Mucosa of rectum (tissue), 2 donors: ENCODE measurements at regions not wholly inside any gene's neighbourhood (a gene's known extent, or its start where the extent isn't known, plus 50 kb on each side); places are given as distances from the start of the nearest gene placed in this dataset.
"Not testable (repeated sequence)": the region's sequence is repeated elsewhere in the genome, so short reads cannot be mapped to it uniquely, and the experiment has no call there.

ENCODE experiments used
- H3K27ac ChIP-seq, 2 donors: one replicate each; pipeline ENCODE4 v1.7.0; 2013; ENCODE audit warnings: inconsistent platforms in 2 of 2, low read depth in 2 of 2, low read length in 2 of 2
- H3K27me3 ChIP-seq, 2 donors: one replicate each; pipeline ENCODE4 v1.7.0; 2013; ENCODE audit warnings: low read length in 2 of 2; ENCODE audit not compliant: control insufficient read depth in 2 of 2, insufficient read depth in 2 of 2
- H3K36me3 ChIP-seq, 2 donors: one replicate each; pipeline ENCODE4 v1.7.0; 2013; ENCODE audit warnings: low read length in 2 of 2; ENCODE audit not compliant: control insufficient read depth in 2 of 2, insufficient read depth in 2 of 2
- H3K4me1 ChIP-seq, 2 donors: one replicate each; pipeline ENCODE4 v1.7.0; 2013; ENCODE audit warnings: low read length in 2 of 2, mild to moderate bottlenecking in 1 of 2; ENCODE audit not compliant: control insufficient read depth in 2 of 2, insufficient read depth in 2 of 2
- H3K4me3 ChIP-seq, 2 donors: one replicate each; pipeline ENCODE4 v1.7.0; 2013; ENCODE audit warnings: low read length in 2 of 2
- H3K9ac ChIP-seq, 2 donors: one replicate each; pipeline ENCODE4 v1.7.0; 2013; ENCODE audit warnings: low read length in 2 of 2, low read depth in 1 of 2, mild to moderate bottlenecking in 1 of 2
- H3K9me3 ChIP-seq, 2 donors: one replicate each; pipeline ENCODE4 v1.7.0; 2013; ENCODE audit warnings: low read length in 2 of 2; ENCODE audit not compliant: control insufficient read depth in 2 of 2
- donor health status: healthy.
- donor health status: Normal muscosa, but diverticular disease.

DNA sequence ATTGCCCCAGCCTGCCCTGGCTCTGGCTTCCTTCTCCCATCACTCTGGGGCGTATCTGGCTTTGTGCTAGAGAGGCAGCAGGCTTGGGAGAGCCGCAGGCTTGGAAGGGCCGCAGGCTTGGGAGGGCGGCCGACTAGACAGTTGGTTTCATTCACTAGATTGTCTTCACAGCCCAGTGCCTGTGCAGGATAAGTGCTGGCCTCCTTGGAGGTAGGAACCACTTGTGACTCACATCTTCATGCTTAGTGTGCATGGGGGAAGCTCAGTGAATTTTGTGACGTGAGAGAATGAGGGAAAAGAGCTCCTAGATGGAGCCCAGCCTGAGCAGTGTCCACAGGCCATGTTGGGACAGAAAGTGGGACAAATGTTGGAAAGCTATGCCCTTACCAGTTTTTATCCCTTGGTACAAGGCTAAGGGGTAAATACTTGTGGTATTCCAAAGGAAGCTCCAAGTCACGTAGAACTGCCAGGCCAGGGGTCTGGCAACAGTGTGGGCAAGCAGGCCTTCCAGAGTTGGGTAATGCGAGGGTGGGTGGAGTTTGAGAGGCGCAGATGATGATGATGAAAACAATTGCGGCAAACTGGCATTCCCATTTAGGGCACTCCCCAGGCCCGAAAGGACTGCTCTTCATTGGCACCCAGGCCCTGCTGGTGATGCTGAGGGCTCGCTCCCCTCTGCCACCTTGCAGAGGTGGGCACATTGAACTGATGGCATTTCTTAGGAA, 100.1 kb downstream of the DDX1 start:
- H3K36me3 ChIP-seq = no peaks in the 10 kb centered on the region

GRCh38 chr2:15692551-15693377, 101.1 kb downstream of the DDX1 start:
- Histone ChIP-seq H3K9me3 (no peaks in the 10 kb centered on the region), H3K4me3 (no peak overlapping the region), H3K27me3 (no peaks in the 10 kb centered on the region), H3K36me3 (no peaks in the 10 kb centered on the region), H3K27ac (no peak overlapping the region), H3K9ac (no peak overlapping the region), H3K4me1 (no peaks in the 10 kb centered on the region)

More for the DNA sequence above, 100.1 kb downstream of the DDX1 start:
- no peak overlapping the region for H3K9ac ChIP-seq
- H3K9me3 ChIP-seq = no peaks in the 10 kb centered on the region
- no peaks in the 10 kb centered on the region for H3K27me3 ChIP-seq
- H3K4me1 ChIP-seq = no peaks in the 10 kb centered on the region
- no peak overlapping the region for H3K27ac ChIP-seq
- H3K4me3 ChIP-seq = no peak overlapping the region

GRCh38 chr2:15693382-15693781, 101.7 kb downstream of the DDX1 start:
- no peaks in the 10 kb centered on the region for H3K27me3 ChIP-seq
- no peaks in the 10 kb centered on the region for H3K36me3 ChIP-seq
- H3K4me3 ChIP-seq = no peak overlapping the region
- no peak overlapping the region for H3K9ac ChIP-seq
- no peaks in the 10 kb centered on the region for H3K4me1 ChIP-seq
- H3K9me3 ChIP-seq = no peaks in the 10 kb centered on the region
- H3K27ac ChIP-seq = no peak overlapping the region

DNA sequence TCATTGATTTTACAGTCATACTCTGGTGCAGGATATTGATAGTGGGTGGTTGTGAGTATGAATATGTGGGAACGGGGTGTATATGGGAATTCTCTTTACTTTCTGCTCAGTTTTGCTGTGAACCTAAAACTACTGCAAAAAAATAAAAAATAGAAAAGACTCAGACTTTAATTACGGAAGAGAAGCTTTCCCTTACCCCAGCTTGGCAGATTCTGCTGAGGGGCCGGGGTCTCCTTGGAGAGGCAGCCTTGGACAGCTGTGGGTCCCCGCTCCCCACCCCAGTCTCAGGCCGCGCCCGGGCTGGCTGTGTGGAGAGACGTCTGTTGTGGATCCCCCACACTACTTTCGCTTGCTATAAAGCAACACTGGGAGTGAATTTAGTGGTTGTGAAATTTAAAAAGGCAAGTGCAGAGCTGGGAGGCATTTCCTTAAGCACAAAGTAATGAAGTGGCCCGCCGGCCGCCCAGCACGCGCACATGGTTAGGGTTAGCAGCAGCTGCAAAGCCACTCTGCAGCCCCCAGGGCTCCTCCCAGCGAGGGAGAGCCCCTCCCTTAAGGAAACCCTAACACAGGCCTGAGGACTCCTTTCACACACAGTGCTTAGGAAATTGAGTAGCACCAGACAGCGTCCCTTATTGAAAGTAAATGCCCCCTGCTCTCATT, 102.4 kb downstream of the DDX1 start:
- Histone ChIP-seq H3K9ac (no peak overlapping the region), H3K36me3 (no peaks in the 10 kb centered on the region), H3K27me3 (no peaks in the 10 kb centered on the region), H3K9me3 (no peaks in the 10 kb centered on the region), H3K4me3 (no peak overlapping the region), H3K27ac (no peak overlapping the region), H3K4me1 (no peaks in the 10 kb centered on the region)

DNA sequence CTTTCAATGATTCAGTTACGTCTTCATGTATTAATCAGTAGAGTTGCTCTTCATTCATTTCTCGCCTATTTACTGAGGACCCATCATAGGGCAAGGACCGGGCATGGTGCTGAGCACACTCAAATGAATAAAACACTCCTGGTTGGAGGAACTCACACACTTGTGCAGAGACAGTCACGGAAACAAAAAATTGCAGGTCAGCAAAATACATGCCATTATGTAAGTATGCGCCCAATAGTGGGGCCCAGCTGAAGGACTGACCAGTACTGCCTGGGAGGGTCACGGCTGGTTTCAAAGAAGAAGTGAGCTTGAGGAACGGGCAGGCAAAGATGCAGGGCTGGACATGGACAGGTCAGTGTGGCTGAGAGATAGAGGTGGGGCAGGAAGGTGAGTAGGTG, 102.9 kb downstream of the DDX1 start:
- H3K9me3 ChIP-seq = no peaks in the 10 kb centered on the region
- no peak overlapping the region for H3K27ac ChIP-seq
- H3K36me3 ChIP-seq = no peaks in the 10 kb centered on the region
- H3K9ac ChIP-seq = no peak overlapping the region
- no peaks in the 10 kb centered on the region for H3K4me1 ChIP-seq
- H3K4me3 ChIP-seq = no peak overlapping the region
- no peaks in the 10 kb centered on the region for H3K27me3 ChIP-seq

DNA sequence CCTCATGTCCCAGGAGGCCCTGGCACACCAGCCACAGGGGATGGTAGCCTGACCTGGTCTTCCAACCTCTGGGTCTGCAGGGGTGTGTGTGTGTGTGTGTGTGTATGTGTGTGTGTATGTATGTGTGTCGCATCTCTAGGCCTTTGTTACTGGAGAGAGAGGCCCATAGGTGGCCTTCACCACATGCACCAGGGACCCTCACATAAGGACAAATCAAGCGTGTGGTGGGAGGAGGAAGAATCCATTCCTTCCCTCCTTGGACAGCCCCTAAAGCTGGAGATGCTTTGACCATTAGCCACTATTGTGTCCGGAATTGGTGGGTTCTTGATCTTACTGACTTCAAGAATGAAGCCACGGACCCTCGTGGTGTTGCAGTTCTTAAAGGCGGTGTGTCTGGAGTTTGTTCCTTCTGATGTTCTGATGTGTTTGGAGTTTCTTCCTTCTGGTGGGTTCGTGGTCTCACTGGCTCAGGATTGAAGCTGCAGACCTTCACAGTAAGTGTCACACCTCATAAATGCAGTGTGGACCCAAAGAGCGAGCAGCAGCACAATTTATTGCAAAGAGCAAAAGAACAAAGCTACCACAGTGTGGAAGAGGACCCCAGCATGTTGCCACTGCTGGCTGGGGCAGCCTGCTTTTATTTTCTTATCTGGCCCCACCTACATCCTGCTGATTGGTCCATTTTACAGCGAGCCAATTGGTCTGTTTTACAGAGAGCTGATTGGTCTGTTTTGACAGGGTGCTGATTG, 104.1 kb downstream of the DDX1 start:
- Histone ChIP-seq H3K4me1 (peaks cover 2 to 6% of the 10 kb centered on the region in 2 donors), H3K9me3 (no peaks in the 10 kb centered on the region), H3K27me3 (no peaks in the 10 kb centered on the region), H3K36me3 (no peaks in the 10 kb centered on the region), H3K9ac (no peak overlapping the region), H3K27ac (no peak overlapping the region), H3K4me3 (no peak overlapping the region)

GRCh38 chr2:15696606-15697170, 105.0 kb downstream of the DDX1 start:
- not testable (repeated sequence) for H3K4me3 ChIP-seq, H3K9me3 ChIP-seq, H3K36me3 ChIP-seq, H3K27ac ChIP-seq, H3K9ac ChIP-seq, H3K27me3 ChIP-seq
- peaks cover 2 to 14% of the 10 kb centered on the region in 2 donors for H3K4me1 ChIP-seq

DNA sequence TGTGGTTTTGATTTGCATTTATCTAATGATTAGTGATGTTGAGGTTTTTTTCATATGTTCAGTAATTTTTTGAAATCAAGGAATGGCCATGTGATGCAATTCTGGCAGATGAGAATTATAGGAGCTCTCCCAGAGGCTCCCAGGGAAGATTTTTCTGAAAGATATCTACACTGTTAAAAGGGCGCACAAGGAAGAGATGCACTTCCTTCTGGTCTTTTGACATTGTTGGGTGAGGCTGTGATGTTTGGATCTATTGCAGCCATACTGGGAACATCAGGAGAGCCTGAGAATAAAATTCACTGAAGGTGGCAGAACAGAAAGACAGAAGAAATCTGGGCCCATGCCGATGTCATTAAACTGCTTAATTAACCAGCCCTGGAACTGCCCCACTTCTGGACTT, 108.5 kb downstream of the DDX1 start:
- Histone ChIP-seq H3K4me1 (peaks cover 2 to 14% of the 10 kb centered on the region in 2 donors), H3K9ac (no peak overlapping the region), H3K9me3 (no peaks in the 10 kb centered on the region), H3K27me3 (no peaks in the 10 kb centered on the region), H3K27ac (no peak overlapping the region), H3K4me3 (no peak overlapping the region), H3K36me3 (no peaks in the 10 kb centered on the region)

DNA sequence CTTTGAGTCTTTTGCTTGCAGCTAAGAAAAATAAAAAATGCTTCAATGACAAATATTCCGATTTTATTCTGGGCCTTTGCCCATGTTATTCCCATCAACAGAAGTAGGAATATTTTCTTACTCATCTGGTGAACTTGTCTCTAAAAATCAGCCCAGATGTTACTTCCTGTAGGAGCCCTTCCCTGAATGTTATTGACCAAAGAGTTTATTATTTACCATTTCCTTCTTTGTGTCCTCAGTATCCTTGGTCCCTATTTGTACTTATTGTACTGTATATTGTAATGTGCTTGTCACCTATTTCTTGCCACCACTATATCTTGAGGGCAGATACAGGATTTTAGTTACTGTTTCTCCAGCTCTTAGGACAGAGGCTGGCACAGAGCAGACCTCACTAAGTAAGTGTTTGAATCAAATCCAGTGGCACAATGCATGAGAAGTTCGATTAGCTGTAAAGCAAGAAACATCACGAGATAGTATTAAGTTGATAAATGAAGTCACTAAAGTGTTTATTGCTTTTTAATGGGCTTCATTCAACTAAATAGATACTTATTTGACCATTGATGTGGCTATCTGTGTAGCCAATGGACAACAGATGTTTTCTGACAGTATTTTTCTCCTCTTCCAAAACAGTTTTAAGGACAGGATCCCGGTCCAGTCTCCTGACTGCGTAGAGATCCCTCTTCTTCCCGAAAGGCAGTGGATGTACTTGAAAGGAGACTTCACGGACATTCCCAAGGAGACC, 109.1 kb downstream of the DDX1 start:
- Histone ChIP-seq H3K4me3 (no peak overlapping the region), H3K9ac (no peak overlapping the region), H3K36me3 (no peaks in the 10 kb centered on the region)

More for the DNA sequence above, 109.1 kb downstream of the DDX1 start:
- Histone ChIP-seq H3K27me3 (no peaks in the 10 kb centered on the region), H3K9me3 (no peaks in the 10 kb centered on the region), H3K27ac (no peak overlapping the region), H3K4me1 (peaks cover 4 to 14% of the 10 kb centered on the region in 2 donors)
